PC-9 (cell line): ENCODE measurements at regions not wholly inside any gene's neighbourhood (a gene's known extent, or its start where the extent isn't known, plus 50 kb on each side); places are given as distances from the start of the nearest gene placed in this dataset.

ENCODE experiments used
- EZH2 ChIP-seq: fragments of 200-600 bp; sonication (generic); IDR thresholded peaks from 2 replicates; pipeline ENCODE4 v1.8.0; 2017; ENCODE audit warnings: antibody characterized with exemption, low read depth
- TF ChIP-seq, protein P1 (sequence below): fragments of 200-600 bp; sonication (generic); conservative IDR thresholded peaks from 2 replicates; pipeline ENCODE4 v1.6.1; 2017; ENCODE audit warnings: mixed run types, antibody characterized with exemption, mild to moderate bottlenecking, moderate library complexity

DNA sequence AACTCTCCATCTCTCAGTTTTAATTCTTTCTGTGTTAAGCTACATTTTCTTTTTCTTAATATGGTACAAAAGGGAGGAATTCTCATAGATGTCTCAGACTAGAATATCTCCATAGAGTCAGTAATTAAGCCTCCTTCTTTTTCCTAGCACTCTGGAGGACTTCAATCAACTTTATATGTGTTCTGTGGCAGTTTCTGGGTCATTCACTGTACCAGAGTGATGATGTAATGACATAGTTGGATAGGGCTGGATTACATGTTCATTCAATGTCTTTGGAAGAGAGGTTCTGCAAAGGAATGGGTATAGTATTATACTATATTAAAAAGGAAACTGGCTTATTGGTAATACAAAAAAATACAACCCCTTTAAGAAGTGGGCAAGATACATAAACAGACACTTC lies 318.3 kb upstream of the OPRM1 start:
- TF ChIP-seq, protein P1, sequence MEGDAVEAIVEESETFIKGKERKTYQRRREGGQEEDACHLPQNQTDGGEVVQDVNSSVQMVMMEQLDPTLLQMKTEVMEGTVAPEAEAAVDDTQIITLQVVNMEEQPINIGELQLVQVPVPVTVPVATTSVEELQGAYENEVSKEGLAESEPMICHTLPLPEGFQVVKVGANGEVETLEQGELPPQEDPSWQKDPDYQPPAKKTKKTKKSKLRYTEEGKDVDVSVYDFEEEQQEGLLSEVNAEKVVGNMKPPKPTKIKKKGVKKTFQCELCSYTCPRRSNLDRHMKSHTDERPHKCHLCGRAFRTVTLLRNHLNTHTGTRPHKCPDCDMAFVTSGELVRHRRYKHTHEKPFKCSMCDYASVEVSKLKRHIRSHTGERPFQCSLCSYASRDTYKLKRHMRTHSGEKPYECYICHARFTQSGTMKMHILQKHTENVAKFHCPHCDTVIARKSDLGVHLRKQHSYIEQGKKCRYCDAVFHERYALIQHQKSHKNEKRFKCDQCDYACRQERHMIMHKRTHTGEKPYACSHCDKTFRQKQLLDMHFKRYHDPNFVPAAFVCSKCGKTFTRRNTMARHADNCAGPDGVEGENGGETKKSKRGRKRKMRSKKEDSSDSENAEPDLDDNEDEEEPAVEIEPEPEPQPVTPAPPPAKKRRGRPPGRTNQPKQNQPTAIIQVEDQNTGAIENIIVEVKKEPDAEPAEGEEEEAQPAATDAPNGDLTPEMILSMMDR: no peak
- TF ChIP-seq EZH2: no peak
